Astrocyte (in vitro differentiated cells and primary cell): ENCODE measurements at regions not wholly inside any gene's neighbourhood (a gene's known extent, or its start where the extent isn't known, plus 50 kb on each side); places are given as distances from the start of the nearest gene placed in this dataset.

ENCODE experiments used
- EZH2 ChIP-seq: IDR thresholded peaks from 2 replicates; pipeline ENCODE4 v1.6.1; 2012; ENCODE audit warnings: mild to moderate bottlenecking, low read length, inconsistent platforms; ENCODE audit not compliant: insufficient read depth
- TF ChIP-seq, protein P1 (sequence below): IDR thresholded peaks from 2 replicates; pipeline ENCODE4 v1.5.1; 2011; ENCODE audit warnings: low read depth, mild to moderate bottlenecking, inconsistent platforms, low read length, moderate library complexity; ENCODE audit not compliant: insufficient read depth

DNA sequence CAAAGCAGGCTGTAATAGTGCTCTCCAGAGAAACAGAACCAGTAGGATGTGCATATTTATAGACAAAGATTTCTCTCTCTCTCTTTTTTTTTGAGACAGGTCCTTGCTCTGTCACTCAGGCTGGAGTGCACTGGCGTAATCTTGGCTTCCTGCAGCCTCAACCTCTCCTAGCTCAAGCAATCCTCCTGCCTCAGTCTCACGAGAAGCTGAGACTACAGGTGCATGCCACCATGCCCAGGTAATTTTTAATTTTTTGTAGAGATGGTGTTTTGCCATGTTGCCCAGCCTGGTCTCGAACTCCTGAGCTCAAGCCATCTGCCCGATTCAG lies 67.1 kb upstream of the CHD2 start:
- TF ChIP-seq, protein P1, sequence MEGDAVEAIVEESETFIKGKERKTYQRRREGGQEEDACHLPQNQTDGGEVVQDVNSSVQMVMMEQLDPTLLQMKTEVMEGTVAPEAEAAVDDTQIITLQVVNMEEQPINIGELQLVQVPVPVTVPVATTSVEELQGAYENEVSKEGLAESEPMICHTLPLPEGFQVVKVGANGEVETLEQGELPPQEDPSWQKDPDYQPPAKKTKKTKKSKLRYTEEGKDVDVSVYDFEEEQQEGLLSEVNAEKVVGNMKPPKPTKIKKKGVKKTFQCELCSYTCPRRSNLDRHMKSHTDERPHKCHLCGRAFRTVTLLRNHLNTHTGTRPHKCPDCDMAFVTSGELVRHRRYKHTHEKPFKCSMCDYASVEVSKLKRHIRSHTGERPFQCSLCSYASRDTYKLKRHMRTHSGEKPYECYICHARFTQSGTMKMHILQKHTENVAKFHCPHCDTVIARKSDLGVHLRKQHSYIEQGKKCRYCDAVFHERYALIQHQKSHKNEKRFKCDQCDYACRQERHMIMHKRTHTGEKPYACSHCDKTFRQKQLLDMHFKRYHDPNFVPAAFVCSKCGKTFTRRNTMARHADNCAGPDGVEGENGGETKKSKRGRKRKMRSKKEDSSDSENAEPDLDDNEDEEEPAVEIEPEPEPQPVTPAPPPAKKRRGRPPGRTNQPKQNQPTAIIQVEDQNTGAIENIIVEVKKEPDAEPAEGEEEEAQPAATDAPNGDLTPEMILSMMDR, result no peak
- no peak for TF ChIP-seq EZH2
